HepG2 (cell line): ENCODE measurements at regions not wholly inside any gene's neighbourhood (a gene's known extent, or its start where the extent isn't known, plus 50 kb on each side); places are given as distances from the start of the nearest gene placed in this dataset.
A peak's percentile ranks its signal among the peaks of the same experiment; 100 is the strongest.

Experiments used
- CREB3 ChIP-seq: sonication (generic); formaldehyde crosslinking; IDR thresholded peaks from 2 replicates; pipeline ENCODE4 v1.5.0; 2020; ENCODE audit warnings: missing genetic modification reagents
- ELF3 ChIP-seq: IDR thresholded peaks from 2 replicates; pipeline ENCODE4 v1.6.1; 2016; ENCODE audit warnings: missing genetic modification reagents, missing compliant biosample characterization
- GLI4 ChIP-seq: sonication (generic); formaldehyde crosslinking; IDR thresholded peaks from 2 replicates; pipeline ENCODE4 v1.5.1; 2020; ENCODE audit warnings: missing genetic modification reagents, mild to moderate bottlenecking, moderate library complexity, borderline replicate concordance
- HDAC2 ChIP-seq: sonication (generic); formaldehyde crosslinking; IDR thresholded peaks from 2 replicates; pipeline ENCODE4 v1.4.0; 2020; ENCODE audit warnings: missing genetic modification reagents
- HDAC6 ChIP-seq: fragments of 200-600 bp; sonication (generic); IDR thresholded peaks from 2 replicates; pipeline ENCODE4 v1.7.0; 2017; ENCODE audit warnings: mild to moderate bottlenecking, antibody characterized with exemption, low read length, low read depth
- HNF4G ChIP-seq, 2 experiments: sonication (generic) in 1 of 2; formaldehyde crosslinking in 1 of 2; IDR thresholded peaks; 2 replicates each; pipeline versions ENCODE4 v1.4.0 to v1.6.1; 2011 to 2020; ENCODE audit warnings: borderline replicate concordance in 2 of 2, low read depth in 2 of 2, mild to moderate bottlenecking in 2 of 2, low read length in 1 of 2, missing genetic modification reagents in 1 of 2, moderate library complexity in 1 of 2
- KDM5B ChIP-seq: sonication (generic); formaldehyde crosslinking; IDR thresholded peaks from 2 replicates; pipeline ENCODE4 v1.4.0; 2020; ENCODE audit warnings: missing genetic modification reagents, mild to moderate bottlenecking, borderline replicate concordance
- KLF15 ChIP-seq: sonication (generic); formaldehyde crosslinking; IDR thresholded peaks from 2 replicates; pipeline ENCODE4 v1.8.1; 2023; ENCODE audit warnings: borderline replicate concordance, mild to moderate bottlenecking, inconsistent platforms, missing genetic modification reagents, mixed read lengths
- LRRFIP1 ChIP-seq: sonication (generic); formaldehyde crosslinking; conservative IDR thresholded peaks from 2 replicates; pipeline ENCODE4 v1.4.0; 2020; ENCODE audit warnings: missing genetic modification reagents
- MAFK ChIP-seq, 2 experiments: IDR thresholded peaks in 1 of 2; conservative IDR thresholded peaks in 1 of 2; 2 replicates each; pipeline ENCODE4 v1.6.1; 2011; ENCODE audit warnings: improper control_type of control experiment in 2 of 2, low read length in 2 of 2
- MXI1 ChIP-seq: IDR thresholded peaks from 3 replicates; pipeline ENCODE4 v1.6.1; 2012; ENCODE audit warnings: low read depth, low read length, inconsistent platforms, borderline replicate concordance
- NBN ChIP-seq: fragments of 450-650 bp; conservative IDR thresholded peaks from 2 replicates; pipeline ENCODE4 v1.6.1; 2017
- NR0B2 ChIP-seq: sonication (generic); formaldehyde crosslinking; IDR thresholded peaks from 2 replicates; pipeline ENCODE4 v1.4.0; 2020; ENCODE audit warnings: mild to moderate bottlenecking, missing genetic modification reagents
- NR1H2 ChIP-seq: sonication (generic); formaldehyde crosslinking; IDR thresholded peaks from 2 replicates; pipeline ENCODE4 v1.8.1; 2022; ENCODE audit warnings: low read depth, missing genetic modification reagents, borderline replicate concordance
- PLSCR1 ChIP-seq: sonication (generic); formaldehyde crosslinking; IDR thresholded peaks from 2 replicates; pipeline ENCODE4 v1.5.0; 2020; ENCODE audit warnings: missing genetic modification reagents, mild to moderate bottlenecking, borderline replicate concordance
- SALL2 ChIP-seq: sonication (generic); formaldehyde crosslinking; IDR thresholded peaks from 2 replicates; pipeline ENCODE4 v1.8.1; 2023; ENCODE audit warnings: mild to moderate bottlenecking, missing genetic modification reagents, inconsistent platforms
- THRA ChIP-seq: sonication (generic); formaldehyde crosslinking; IDR thresholded peaks from 2 replicates; pipeline ENCODE4 v1.4.0; 2020; ENCODE audit warnings: missing genetic modification reagents, borderline replicate concordance
- ZFP36L1 ChIP-seq: sonication (generic); formaldehyde crosslinking; IDR thresholded peaks from 2 replicates; pipeline ENCODE4 v1.8.0; 2022; ENCODE audit warnings: mild to moderate bottlenecking, missing genetic modification reagents, moderate library complexity
- ZKSCAN1 ChIP-seq: fragments of 150-350 bp; IDR thresholded peaks from 2 replicates; pipeline ENCODE4 v1.6.1; 2014; ENCODE audit warnings: low read length
- ZNF337 ChIP-seq: sonication (generic); formaldehyde crosslinking; IDR thresholded peaks from 2 replicates; pipeline ENCODE4 v1.5.1; 2020; ENCODE audit warnings: missing genetic modification reagents, low read depth, mild to moderate bottlenecking, borderline replicate concordance
- ZNF709 ChIP-seq: sonication (generic); formaldehyde crosslinking; IDR thresholded peaks from 2 replicates; pipeline ENCODE4 v1.5.0; 2020; ENCODE audit warnings: mild to moderate bottlenecking, missing genetic modification reagents

- TF ChIP-seq HDAC2 (CRISPR knock-in tag): peak; percentile 65; the same call in 1 of the 2 replicates
- no peak for TF ChIP-seq NR1H2 (CRISPR knock-in tag)
- TF ChIP-seq CREB3: no peak
- TF ChIP-seq KLF15 (CRISPR knock-in tag): no peak
- TF ChIP-seq ZFP36L1 (CRISPR knock-in tag): no peak
- TF ChIP-seq ELF3 (CRISPR knock-in tag): peak; percentile 36
- TF ChIP-seq GLI4 (CRISPR knock-in tag): no peak
- no peak for TF ChIP-seq HDAC6
- peak; percentile 32; the same call in 1 of the 3 replicates for TF ChIP-seq MXI1
- TF ChIP-seq MAFK (conservative IDR thresholded peaks at IDR 0.05 in 1 of 2, IDR thresholded peaks at IDR 0.05 in 1 of 2; ENCODE audit: low read length in 2 of 2): no peak
- TF ChIP-seq THRA (CRISPR knock-in tag): no peak
- peak; percentile 56; the same call in 1 of the 2 replicates for TF ChIP-seq KDM5B (CRISPR knock-in tag)
- no peak for TF ChIP-seq LRRFIP1
- TF ChIP-seq HNF4G (IDR thresholded peaks at IDR 0.05; ENCODE audit: borderline replicate concordance, low read depth, low read length): peak; percentile 66; the same call in 1 of the 2 replicates
- TF ChIP-seq HNF4G (CRISPR knock-in tag; IDR thresholded peaks at IDR 0.05; ENCODE audit: borderline replicate concordance, low read depth): no peak
- TF ChIP-seq NBN: no peak
- no peak for TF ChIP-seq PLSCR1 (CRISPR knock-in tag)
- TF ChIP-seq NR0B2 (CRISPR knock-in tag): peak; percentile 61; the same call in 1 of the 2 replicates
- TF ChIP-seq ZNF337 (CRISPR knock-in tag): no peak
- no peak for TF ChIP-seq ZKSCAN1
- TF ChIP-seq SALL2 (CRISPR knock-in tag): no peak; the same call in 1 of the 2 replicates
- no peak; the same call in 1 of the 2 replicates for TF ChIP-seq ZNF709
Observed at GRCh38 chr14:50001151-50001998, 108.5 kb downstream of the ARF6 start (continued).
